ENCODE measurements at regions not wholly inside any gene's neighbourhood (a gene's known extent, or its start where the extent isn't known, plus 50 kb on each side); places are given as distances from the start of the nearest gene placed in this dataset.

DNA sequence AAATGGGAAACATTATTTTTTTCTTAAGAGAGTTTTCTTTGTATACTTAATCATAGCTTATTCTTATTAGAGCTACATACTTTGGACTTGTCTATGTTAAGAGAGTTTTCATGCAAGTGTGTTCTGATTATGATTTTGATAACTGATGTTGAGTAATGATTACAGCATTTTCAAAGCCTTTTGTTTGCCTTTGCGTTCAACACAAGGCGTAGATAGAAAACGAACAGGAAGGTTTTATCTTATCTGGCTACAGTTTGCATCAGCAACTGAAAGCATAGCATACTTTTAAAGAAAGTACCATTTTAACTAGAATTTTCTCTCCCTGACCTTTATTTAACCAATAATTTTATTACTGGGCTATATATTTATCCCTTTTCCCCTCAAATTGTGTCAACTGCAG lies 51.6 kb upstream of the PDLIM5 start:
- intact Hi-C loops (cut with DNase I) = loop anchor here in 1 of 4 donors (10.0 kb wide), 1 partner anchor 195 kb away; no protein-coding TSS in a partner anchor
- no peaks in the 10 kb centered on the region for H3K9me3 ChIP-seq
- WGBS, 3 donors = 49 to 79% (median 65%) methylated on average over 3 of the region's 3 CpGs

More for the DNA sequence above, 51.6 kb upstream of the PDLIM5 start:
- H3K27me3 ChIP-seq = no peaks in the 10 kb centered on the region
- no peak overlapping the region for H3K4me3 ChIP-seq
- no peak overlapping the region for H3K27ac ChIP-seq
- DNase-seq = no peak
- no peaks in the 10 kb centered on the region for H3K4me1 ChIP-seq (ENCODE audit: insufficient read depth)
- TF ChIP-seq EP300 (IDR thresholded peaks at IDR 0.05) = no peak
- TF ChIP-seq POLR2A (IDR thresholded peaks at IDR 0.05) = no peak
- TF ChIP-seq, protein P1, sequence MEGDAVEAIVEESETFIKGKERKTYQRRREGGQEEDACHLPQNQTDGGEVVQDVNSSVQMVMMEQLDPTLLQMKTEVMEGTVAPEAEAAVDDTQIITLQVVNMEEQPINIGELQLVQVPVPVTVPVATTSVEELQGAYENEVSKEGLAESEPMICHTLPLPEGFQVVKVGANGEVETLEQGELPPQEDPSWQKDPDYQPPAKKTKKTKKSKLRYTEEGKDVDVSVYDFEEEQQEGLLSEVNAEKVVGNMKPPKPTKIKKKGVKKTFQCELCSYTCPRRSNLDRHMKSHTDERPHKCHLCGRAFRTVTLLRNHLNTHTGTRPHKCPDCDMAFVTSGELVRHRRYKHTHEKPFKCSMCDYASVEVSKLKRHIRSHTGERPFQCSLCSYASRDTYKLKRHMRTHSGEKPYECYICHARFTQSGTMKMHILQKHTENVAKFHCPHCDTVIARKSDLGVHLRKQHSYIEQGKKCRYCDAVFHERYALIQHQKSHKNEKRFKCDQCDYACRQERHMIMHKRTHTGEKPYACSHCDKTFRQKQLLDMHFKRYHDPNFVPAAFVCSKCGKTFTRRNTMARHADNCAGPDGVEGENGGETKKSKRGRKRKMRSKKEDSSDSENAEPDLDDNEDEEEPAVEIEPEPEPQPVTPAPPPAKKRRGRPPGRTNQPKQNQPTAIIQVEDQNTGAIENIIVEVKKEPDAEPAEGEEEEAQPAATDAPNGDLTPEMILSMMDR (IDR thresholded peaks at IDR 0.05) = no peak
- no peaks in the 10 kb centered on the region for H3K36me3 ChIP-seq

Measured in ovary (tissue), 7 donors.